GM21526 (cell line): ENCODE measurements at regions not wholly inside any gene's neighbourhood (a gene's known extent, or its start where the extent isn't known, plus 50 kb on each side); places are given as distances from the start of the nearest gene placed in this dataset.
"Not testable (repeated sequence)": the region's sequence is repeated elsewhere in the genome, so short reads cannot be mapped to it uniquely, and the experiment has no call there.

ENCODE experiments used
- ATAC-seq: cut with Tn5 transposase; IDR thresholded peaks from one replicate; pipeline ENCODE4 v1.9.1; 2021; ENCODE audit warnings: moderate library complexity; ENCODE audit not compliant: unreplicated experiment, low FRiP score

- no peak for ATAC-seq
Observed at GRCh38 chr5:68116408-68116807, 99.1 kb upstream of the PIK3R1 start.

GRCh38 chr5:68115584-68115983 lies 100.0 kb upstream of the PIK3R1 start:
- no peak for ATAC-seq

- ATAC-seq = no peak
Observed at GRCh38 chr5:68114378-68115040, 101.0 kb upstream of the PIK3R1 start.

- ATAC-seq = no peak
Observed at GRCh38 chr5:68112658-68113057, 102.9 kb upstream of the PIK3R1 start.

GRCh38 chr5:68110894-68111293 lies 104.7 kb upstream of the PIK3R1 start:
- no peak for ATAC-seq

- ATAC-seq = no peak
Observed at GRCh38 chr5:68110264-68110663, 105.3 kb upstream of the PIK3R1 start.

- not testable (repeated sequence) for ATAC-seq
Observed at GRCh38 chr5:68104217-68104616, 111.3 kb upstream of the PIK3R1 start.

- ATAC-seq = not testable (repeated sequence)
Observed at GRCh38 chr5:68103297-68103696, 112.3 kb upstream of the PIK3R1 start.

- ATAC-seq = no peak
Observed at GRCh38 chr5:68099327-68099726, 116.2 kb upstream of the PIK3R1 start.

- ATAC-seq = no peak
Observed at GRCh38 chr5:68093455-68094159, 121.9 kb upstream of the PIK3R1 start.

GRCh38 chr5:68088302-68088701 lies 127.3 kb upstream of the PIK3R1 start:
- ATAC-seq = no peak

- no peak for ATAC-seq
Observed at GRCh38 chr5:68087866-68088265, 127.7 kb upstream of the PIK3R1 start.

GRCh38 chr5:68086857-68087256 lies 128.7 kb upstream of the PIK3R1 start:
- no peak for ATAC-seq

GRCh38 chr5:68086439-68086838 lies 129.1 kb upstream of the PIK3R1 start:
- no peak for ATAC-seq

GRCh38 chr5:68084396-68084795 lies 131.2 kb upstream of the PIK3R1 start:
- ATAC-seq = no peak

GRCh38 chr5:68080282-68081050 lies 135.1 kb upstream of the PIK3R1 start:
- no peak for ATAC-seq

- ATAC-seq = no peak
Observed at GRCh38 chr5:68077349-68077894, 138.1 kb upstream of the PIK3R1 start.

GRCh38 chr5:68074633-68075032 lies 140.9 kb upstream of the PIK3R1 start:
- no peak for ATAC-seq

GRCh38 chr5:68074048-68074632 lies 141.4 kb upstream of the PIK3R1 start:
- no peak for ATAC-seq

GRCh38 chr5:68071736-68072135 lies 143.8 kb upstream of the PIK3R1 start:
- ATAC-seq = no peak

GRCh38 chr5:68071282-68071632 lies 144.3 kb upstream of the PIK3R1 start:
- no peak for ATAC-seq
